PC-9 (cell line): ENCODE measurements at regions not wholly inside any gene's neighbourhood (a gene's known extent, or its start where the extent isn't known, plus 50 kb on each side); places are given as distances from the start of the nearest gene placed in this dataset.

Experiments used
- BruUV-seq: library from RNA; stranded (reverse); fragments of 400-500 nt; replicated peaks from 2 replicates; lab custom pipeline; 2021; lab: Mats Ljungman, UMichigan
- CTCF ChIA-PET: fragments of 300-600 bp; sonication (Branson Sonifier 250); formaldehyde crosslinking; loops from one replicate; lab custom pipeline; 2022; ENCODE audit warnings: antibody characterized with exemption; lab: Charles Lee
- POLR2A ChIA-PET: fragments of 300-600 bp; sonication (Branson Sonifier 250); formaldehyde crosslinking; loops from one replicate; lab custom pipeline; 2022; ENCODE audit warnings: antibody characterized with exemption; ENCODE audit not compliant: unreplicated experiment; lab: Charles Lee
- DNase-seq, 2 experiments: peaks; one replicate each; pipeline versions ENCODE4 v3.0.0 to v3.0.0-alpha.2; 2015 to 2022; ENCODE audit warnings: mixed read lengths in 1 of 2
- H2AFZ ChIP-seq: fragments of 200-600 bp; sonication (generic); 2 replicates; pipeline ENCODE4 v1.8.1; 2017; ENCODE audit warnings: antibody characterized with exemption
- H3F3A ChIP-seq: fragments of 200-600 bp; sonication (generic); 2 replicates; pipeline ENCODE4 v1.8.1; 2017; ENCODE audit warnings: antibody characterized with exemption, mild to moderate bottlenecking, low read depth; ENCODE audit not compliant: insufficient read depth
- H3K27ac ChIP-seq: fragments of 200-600 bp; sonication (generic); 2 replicates; pipeline ENCODE4 v1.6.1; 2016; ENCODE audit warnings: mixed run types
- H3K27me3 ChIP-seq: fragments of 200-600 bp; sonication (generic); 2 replicates; pipeline ENCODE4 v1.6.1; 2016; ENCODE audit warnings: low read depth, mixed run types; ENCODE audit not compliant: insufficient read depth
- H3K36me3 ChIP-seq: fragments of 200-600 bp; sonication (generic); 2 replicates; pipeline ENCODE4 v1.6.1; 2016; ENCODE audit warnings: low read depth, mixed run types
- H3K4me1 ChIP-seq: fragments of 200-600 bp; sonication (generic); replicated peaks from 2 replicates; pipeline ENCODE4 v1.6.1; 2016; ENCODE audit warnings: mixed run types; ENCODE audit not compliant: insufficient read depth
- H3K4me2 ChIP-seq: fragments of 200-600 bp; sonication (generic); 2 replicates; pipeline ENCODE4 v1.6.1; 2017; ENCODE audit warnings: mixed run types
- H3K4me3 ChIP-seq: fragments of 200-600 bp; sonication (generic); 2 replicates; pipeline ENCODE4 v1.6.1; 2016; ENCODE audit warnings: mixed run types
- H3K79me2 ChIP-seq: fragments of 200-600 bp; sonication (generic); 2 replicates; pipeline ENCODE4 v1.6.1; 2017; ENCODE audit warnings: low read depth, mixed run types
- H3K9me2 ChIP-seq: fragments of 200-600 bp; sonication (generic); 2 replicates; pipeline ENCODE4 v1.8.1; 2017; ENCODE audit warnings: mild to moderate bottlenecking; ENCODE audit not compliant: insufficient read depth
- H3K9me3 ChIP-seq: fragments of 200-600 bp; sonication (generic); 2 replicates; pipeline ENCODE4 v1.8.1; 2016; ENCODE audit warnings: low read depth; ENCODE audit not compliant: insufficient read depth
- H4K20me1 ChIP-seq: fragments of 200-600 bp; sonication (generic); 2 replicates; pipeline ENCODE4 v1.8.1; 2017; ENCODE audit not compliant: insufficient read depth
- CTCF ChIP-seq: fragments of 200-600 bp; sonication (generic); conservative IDR thresholded peaks from 2 replicates; pipeline ENCODE4 v1.6.1; 2017; ENCODE audit warnings: mixed run types, antibody characterized with exemption, mild to moderate bottlenecking, moderate library complexity
- EZH2 ChIP-seq: fragments of 200-600 bp; sonication (generic); IDR thresholded peaks from 2 replicates; pipeline ENCODE4 v1.8.0; 2017; ENCODE audit warnings: antibody characterized with exemption, low read depth
- intact Hi-C: fragments of 100-400 bp; cut with micrococcal nuclease; formaldehyde crosslinking; loops from one replicate; pipeline ENCODE4 v1.10.0; 2022; ENCODE audit not compliant: unreplicated experiment

- intact Hi-C loops, result no loop called here
- no peaks in the 10 kb centered on the region for H3F3A ChIP-seq
- no peak for DNase-seq
- no peaks in the 10 kb centered on the region for H4K20me1 ChIP-seq
- no peak overlapping the region for H3K4me2 ChIP-seq
- no peak overlapping the region for H2AFZ ChIP-seq
- TF ChIP-seq EZH2, result no peak
- TF ChIP-seq CTCF, result no peak
- ChIA-PET CTCF (no interaction called here), POLR2A (no interaction called here)
- no peaks in the 10 kb centered on the region for H3K36me3 ChIP-seq
- H3K27me3 ChIP-seq, result no peaks in the 10 kb centered on the region
- no TSS peak for BruUV-seq
- H3K9me3 ChIP-seq, result peaks cover 25% of the 10 kb centered on the region
- no peak overlapping the region for H3K4me3 ChIP-seq
- H3K79me2 ChIP-seq, result no peaks in the 10 kb centered on the region
- no peak overlapping the region for H3K27ac ChIP-seq
- H3K4me1 ChIP-seq, result no peaks in the 10 kb centered on the region
- H3K9me2 ChIP-seq, result no peaks in the 10 kb centered on the region
Measured at GRCh38 chr7:41520445-41520844, 182.4 kb downstream of the INHBA start.

- intact Hi-C loops, result no loop called here
- H3K79me2 ChIP-seq, result no peaks in the 10 kb centered on the region
Measured at GRCh38 chr7:41517771-41518170, 185.1 kb downstream of the INHBA start.

GRCh38 chr7:41508755-41509154, 194.1 kb downstream of the INHBA start:
- Histone ChIP-seq H3K4me2 (no peak overlapping the region), H3K9me2 (no peaks in the 10 kb centered on the region), H4K20me1 (no peaks in the 10 kb centered on the region), H2AFZ (no peak overlapping the region), H3K27ac (no peak overlapping the region), H3K9me3 (no peaks in the 10 kb centered on the region), H3K36me3 (no peaks in the 10 kb centered on the region), H3F3A (no peaks in the 10 kb centered on the region), H3K79me2 (no peaks in the 10 kb centered on the region), H3K4me1 (no peaks in the 10 kb centered on the region), H3K27me3 (no peaks in the 10 kb centered on the region), H3K4me3 (no peak overlapping the region)
- BruUV-seq, result no TSS peak
- TF ChIP-seq EZH2, result no peak
- no peak for TF ChIP-seq CTCF
- ChIA-PET CTCF (interaction anchor here (0.6 kb wide), 1 partner anchor 68 kb away, joined by 4 read pairs; no protein-coding TSS in a partner anchor), POLR2A (no interaction called here)
- intact Hi-C loops, result no loop called here
- no peak for DNase-seq

More at GRCh38 chr7:41517771-41518170, 185.1 kb downstream of the INHBA start:
- POLR2A ChIA-PET, result interaction anchor here (0.5 kb wide), 1 partner anchor 94 kb away, joined by 5 read pairs; no protein-coding TSS in a partner anchor
- Histone ChIP-seq H3K9me3 (peaks cover 5% of the 10 kb centered on the region; the same call in 1 of the 2 replicates), H3K4me3 (no peak overlapping the region), H2AFZ (no peak overlapping the region), H3K4me2 (no peak overlapping the region), H3K9me2 (no peaks in the 10 kb centered on the region), H3K4me1 (no peaks in the 10 kb centered on the region), H3K27ac (no peak overlapping the region), H4K20me1 (no peaks in the 10 kb centered on the region), H3K27me3 (no peaks in the 10 kb centered on the region), H3K36me3 (no peaks in the 10 kb centered on the region), H3F3A (no peaks in the 10 kb centered on the region)
- DNase-seq, result no peak
- no peak for TF ChIP-seq EZH2
- no peak for TF ChIP-seq CTCF
- BruUV-seq, result no TSS peak
- CTCF ChIA-PET, result no interaction called here
